ENCODE measurements at regions not wholly inside any gene's neighbourhood (a gene's known extent, or its start where the extent isn't known, plus 50 kb on each side); places are given as distances from the start of the nearest gene placed in this dataset.
"Not testable (repeated sequence)": the region's sequence is repeated elsewhere in the genome, so short reads cannot be mapped to it uniquely, and the experiment has no call there.

DNA sequence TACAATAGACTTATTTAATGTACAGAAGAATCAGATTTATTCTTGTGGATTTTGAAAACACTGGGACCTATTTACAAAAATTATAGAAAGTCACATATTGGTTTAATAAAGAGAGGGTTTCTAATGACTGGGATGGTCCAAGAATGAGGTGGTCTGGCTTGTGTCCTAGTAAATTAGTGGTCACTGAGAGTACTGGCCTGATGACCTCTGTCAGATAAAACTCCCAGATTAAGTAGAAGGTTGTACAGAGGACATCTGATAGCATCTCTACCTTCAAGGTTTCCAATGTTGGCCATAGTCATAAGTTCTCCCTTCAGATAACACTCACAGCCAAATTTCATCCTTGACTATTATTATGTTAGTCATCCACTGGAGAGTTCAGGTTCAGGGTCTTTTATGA, 692.9 kb downstream of the MTRR start:
- H3K4me1 Mint-ChIP-seq (ENCODE audit: low read depth, unreplicated experiment), result no peaks in the 10 kb centered on the region
- POLR2A ChIA-PET, result no interaction called here
- no peak for DNase-seq
- Histone ChIP-seq H3K4me1 (no peaks in the 10 kb centered on the region), H3K27me3 (replicated peaks; ENCODE audit: control insufficient read depth, insufficient read depth, low read length) (no peaks in the 10 kb centered on the region), H3K36me3 (ENCODE audit: control insufficient read depth, insufficient read depth, low read length) (no peaks in the 10 kb centered on the region), H3K9me3 (no peaks in the 10 kb centered on the region), H3K4me3 (ENCODE audit: low read depth, low read length) (no peak overlapping the region)
- no peak for TF ChIP-seq CTCF (IDR thresholded peaks at IDR 0.05; ENCODE audit: insufficient read depth in 1 of 2, low read depth in 1 of 2, low read length in 1 of 2, severe bottlenecking in 1 of 2, unreplicated experiment in 1 of 2)
- no TSS peak for BruUV-seq (replicated peaks)
- intact Hi-C loops (cut with micrococcal nuclease; ENCODE audit: unreplicated experiment), result no loop called here
- H3K27me3 Mint-ChIP-seq (ENCODE audit: insufficient read depth, unreplicated experiment), result peaks cover 3% of the 10 kb centered on the region
- H3K9me3 Mint-ChIP-seq (ENCODE audit: unreplicated experiment), result no peaks in the 10 kb centered on the region
- H3K27ac Mint-ChIP-seq (ENCODE audit: unreplicated experiment), result no peak overlapping the region
- CTCF ChIA-PET, result no interaction called here
- H3K4me3 Mint-ChIP-seq (ENCODE audit: unreplicated experiment), result no peak overlapping the region
- H3K36me3 Mint-ChIP-seq (ENCODE audit: insufficient read depth, unreplicated experiment), result no peaks in the 10 kb centered on the region

DNA sequence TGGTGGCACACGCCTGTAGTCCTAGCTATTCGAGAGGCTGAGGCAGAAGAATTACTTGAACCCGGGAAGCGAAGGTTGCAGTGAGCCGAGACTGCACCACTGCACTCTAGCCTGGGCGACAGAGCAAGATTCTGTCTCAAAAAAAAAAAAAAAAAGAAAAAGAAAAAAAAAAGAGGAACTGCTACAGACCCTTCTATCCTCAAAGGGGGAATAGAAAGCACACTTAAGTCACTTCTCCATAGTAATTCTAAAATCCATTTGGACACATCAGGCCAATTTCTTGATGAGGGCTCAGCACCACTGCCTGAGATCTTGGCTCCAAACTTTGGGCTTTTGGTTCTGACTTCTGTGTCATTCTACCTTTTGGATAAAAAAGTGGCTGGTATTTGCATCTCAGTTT, 694.6 kb downstream of the MTRR start:
- H3K9me3 ChIP-seq; H3K36me3 ChIP-seq (ENCODE audit: control insufficient read depth, insufficient read depth, low read length); H3K4me1 ChIP-seq; POLR2A ChIA-PET; H3K27ac Mint-ChIP-seq (ENCODE audit: unreplicated experiment); BruUV-seq (replicated peaks); CTCF ChIA-PET; DNase-seq; H3K27me3 Mint-ChIP-seq (ENCODE audit: insufficient read depth, unreplicated experiment); H3K4me1 Mint-ChIP-seq (ENCODE audit: low read depth, unreplicated experiment); H3K4me3 Mint-ChIP-seq (ENCODE audit: unreplicated experiment); H3K9me3 Mint-ChIP-seq (ENCODE audit: unreplicated experiment); H3K36me3 Mint-ChIP-seq (ENCODE audit: insufficient read depth, unreplicated experiment); H3K4me3 ChIP-seq (ENCODE audit: low read depth, low read length); H3K27me3 ChIP-seq (replicated peaks; ENCODE audit: control insufficient read depth, insufficient read depth, low read length); intact Hi-C loops (cut with micrococcal nuclease; ENCODE audit: unreplicated experiment): not testable (repeated sequence)

DNA sequence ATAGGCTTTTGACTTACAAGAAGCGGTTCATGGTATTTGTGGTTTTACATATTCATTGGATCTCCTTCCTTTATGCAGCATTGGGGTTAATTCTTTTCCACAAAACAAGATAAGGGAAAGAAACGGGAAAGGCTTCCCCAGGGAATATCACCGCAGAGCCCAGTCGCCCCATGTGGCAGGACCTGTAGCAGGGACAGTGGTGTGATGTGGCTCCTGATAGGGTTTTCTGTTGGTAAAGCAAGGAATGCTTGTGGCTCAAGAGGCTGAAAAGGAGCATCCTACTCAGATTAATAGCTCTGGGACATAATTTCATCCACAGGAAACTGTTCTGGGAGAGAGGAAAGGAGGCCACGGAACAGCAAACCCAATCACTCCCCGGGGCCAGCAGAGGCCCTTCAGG, 699.9 kb downstream of the MTRR start:
- Mint-ChIP-seq H3K4me1 (ENCODE audit: low read depth, unreplicated experiment) (no peaks in the 10 kb centered on the region), H3K36me3 (ENCODE audit: insufficient read depth, unreplicated experiment) (no peaks in the 10 kb centered on the region), H3K4me3 (ENCODE audit: unreplicated experiment) (no peak overlapping the region), H3K9me3 (ENCODE audit: unreplicated experiment) (no peaks in the 10 kb centered on the region), H3K27me3 (ENCODE audit: insufficient read depth, unreplicated experiment) (peaks cover 10% of the 10 kb centered on the region), H3K27ac (ENCODE audit: unreplicated experiment) (no peak overlapping the region)
- Histone ChIP-seq H3K27me3 (replicated peaks; ENCODE audit: control insufficient read depth, insufficient read depth, low read length) (no peaks in the 10 kb centered on the region), H3K9me3 (no peaks in the 10 kb centered on the region), H3K4me3 (ENCODE audit: low read depth, low read length) (no peak overlapping the region), H3K36me3 (ENCODE audit: control insufficient read depth, insufficient read depth, low read length) (no peaks in the 10 kb centered on the region), H3K4me1 (no peaks in the 10 kb centered on the region)
- no peak for TF ChIP-seq CTCF (IDR thresholded peaks at IDR 0.05; ENCODE audit: insufficient read depth in 1 of 2, low read depth in 1 of 2, low read length in 1 of 2, severe bottlenecking in 1 of 2, unreplicated experiment in 1 of 2)
- DNase-seq, result no peak
- intact Hi-C loops (cut with micrococcal nuclease; ENCODE audit: unreplicated experiment), result no loop called here
- ChIA-PET CTCF (no interaction called here), POLR2A (no interaction called here)
- BruUV-seq (replicated peaks), result no TSS peak

DNA sequence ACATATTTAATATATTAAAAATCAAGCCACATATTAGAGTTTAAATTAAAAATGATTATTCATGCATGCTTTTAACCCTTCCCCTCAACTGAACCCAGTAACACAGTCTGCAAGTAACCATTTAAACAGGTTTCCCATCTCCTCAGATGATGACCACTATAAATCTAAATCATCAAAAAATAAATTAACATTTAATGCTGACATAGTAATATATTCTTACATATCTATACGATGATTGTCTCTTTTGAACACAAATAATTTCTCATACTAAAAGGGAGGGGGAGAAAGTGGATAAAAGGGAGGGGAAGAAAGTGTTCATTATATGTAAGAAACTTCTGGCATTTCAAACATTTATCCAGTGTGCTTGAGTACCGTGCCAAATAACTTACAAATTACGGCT, 701.6 kb downstream of the MTRR start:
- H3K36me3 Mint-ChIP-seq (ENCODE audit: insufficient read depth, unreplicated experiment), result no peaks in the 10 kb centered on the region
- DNase-seq, result no peak
- H3K4me3 Mint-ChIP-seq (ENCODE audit: unreplicated experiment), result no peak overlapping the region
- no peak for TF ChIP-seq CTCF (IDR thresholded peaks at IDR 0.05; ENCODE audit: insufficient read depth in 1 of 2, low read depth in 1 of 2, low read length in 1 of 2, severe bottlenecking in 1 of 2, unreplicated experiment in 1 of 2)
- H3K27me3 Mint-ChIP-seq (ENCODE audit: insufficient read depth, unreplicated experiment), result peaks cover 12% of the 10 kb centered on the region
- Histone ChIP-seq H3K4me3 (ENCODE audit: low read depth, low read length) (no peak overlapping the region), H3K9me3 (no peaks in the 10 kb centered on the region), H3K27me3 (replicated peaks; ENCODE audit: control insufficient read depth, insufficient read depth, low read length) (no peaks in the 10 kb centered on the region), H3K36me3 (ENCODE audit: control insufficient read depth, insufficient read depth, low read length) (no peaks in the 10 kb centered on the region), H3K4me1 (no peaks in the 10 kb centered on the region)
- no peak overlapping the region for H3K27ac Mint-ChIP-seq (ENCODE audit: unreplicated experiment)
- no peaks in the 10 kb centered on the region for H3K4me1 Mint-ChIP-seq (ENCODE audit: low read depth, unreplicated experiment)
- CTCF ChIA-PET, result no interaction called here
- no TSS peak for BruUV-seq (replicated peaks)
- POLR2A ChIA-PET, result no interaction called here
- intact Hi-C loops (cut with micrococcal nuclease; ENCODE audit: unreplicated experiment), result no loop called here
- no peaks in the 10 kb centered on the region for H3K9me3 Mint-ChIP-seq (ENCODE audit: unreplicated experiment)

Measured in Caco-2 (cell line).